B cell (primary cell): ENCODE measurements at regions not wholly inside any gene's neighbourhood (a gene's known extent, or its start where the extent isn't known, plus 50 kb on each side); places are given as distances from the start of the nearest gene placed in this dataset.

Source experiments
- CTCF ChIP-seq: fragments of 200-600 bp; IDR thresholded peaks from one replicate; pipeline ENCODE4 v1.8.0; 2022; ENCODE audit warnings: antibody characterized with exemption, mild to moderate bottlenecking
- EZH2 ChIP-seq: IDR thresholded peaks from 2 replicates; pipeline ENCODE4 v1.6.1; 2012; ENCODE audit warnings: borderline replicate concordance, low read depth, mild to moderate bottlenecking, moderate library complexity, low read length; ENCODE audit not compliant: insufficient read depth, poor library complexity, severe bottlenecking

GRCh38 chr3:174720717-174721116, 138.4 kb upstream of the NAALADL2 start:
- TF ChIP-seq CTCF: no peak
- no peak for TF ChIP-seq EZH2
